NT2/D1 (cell line): ENCODE measurements at regions not wholly inside any gene's neighbourhood (a gene's known extent, or its start where the extent isn't known, plus 50 kb on each side); places are given as distances from the start of the nearest gene placed in this dataset.

Experiments used
- DNase-seq: peaks from one replicate; pipeline ENCODE4 v3.0.0-alpha.2; 2011; ENCODE audit warnings: low read depth, low spot score
- H3K27me3 ChIP-seq: 2 replicates; pipeline ENCODE4 v1.6.0; 2011; ENCODE audit warnings: mild to moderate bottlenecking; ENCODE audit not compliant: insufficient read length, insufficient read depth
- H3K36me3 ChIP-seq: 2 replicates; pipeline ENCODE4 v1.6.1; 2011; ENCODE audit warnings: mild to moderate bottlenecking, low read length, mixed read lengths; ENCODE audit not compliant: insufficient read depth, insufficient read length
- H3K4me1 ChIP-seq: 2 replicates; pipeline ENCODE4 v1.5.1; 2011; ENCODE audit not compliant: insufficient read depth, insufficient read length
- H3K4me3 ChIP-seq: 2 replicates; pipeline ENCODE4 v1.5.1; 2011; ENCODE audit warnings: low read depth; ENCODE audit not compliant: insufficient read length
- H3K9ac ChIP-seq: 2 replicates; pipeline ENCODE4 v1.6.0; 2011; ENCODE audit warnings: low read depth; ENCODE audit not compliant: insufficient read length
- H3K9me3 ChIP-seq: 2 replicates; pipeline ENCODE4 v1.5.1; 2011; ENCODE audit warnings: mild to moderate bottlenecking, low read length; ENCODE audit not compliant: insufficient read depth
- SUZ12 ChIP-seq: IDR thresholded peaks from 2 replicates; pipeline ENCODE4 v1.6.1; 2011; ENCODE audit not compliant: insufficient read length, insufficient read depth; ENCODE audit errors: extremely low read depth
- YY1 ChIP-seq: IDR thresholded peaks from 2 replicates; pipeline ENCODE4 v1.6.1; 2011; ENCODE audit not compliant: insufficient read length, insufficient read depth
- ZNF274 ChIP-seq: IDR thresholded peaks from 2 replicates; pipeline ENCODE4 v1.6.1; 2011; ENCODE audit warnings: mild to moderate bottlenecking, low read depth, low read length

DNA sequence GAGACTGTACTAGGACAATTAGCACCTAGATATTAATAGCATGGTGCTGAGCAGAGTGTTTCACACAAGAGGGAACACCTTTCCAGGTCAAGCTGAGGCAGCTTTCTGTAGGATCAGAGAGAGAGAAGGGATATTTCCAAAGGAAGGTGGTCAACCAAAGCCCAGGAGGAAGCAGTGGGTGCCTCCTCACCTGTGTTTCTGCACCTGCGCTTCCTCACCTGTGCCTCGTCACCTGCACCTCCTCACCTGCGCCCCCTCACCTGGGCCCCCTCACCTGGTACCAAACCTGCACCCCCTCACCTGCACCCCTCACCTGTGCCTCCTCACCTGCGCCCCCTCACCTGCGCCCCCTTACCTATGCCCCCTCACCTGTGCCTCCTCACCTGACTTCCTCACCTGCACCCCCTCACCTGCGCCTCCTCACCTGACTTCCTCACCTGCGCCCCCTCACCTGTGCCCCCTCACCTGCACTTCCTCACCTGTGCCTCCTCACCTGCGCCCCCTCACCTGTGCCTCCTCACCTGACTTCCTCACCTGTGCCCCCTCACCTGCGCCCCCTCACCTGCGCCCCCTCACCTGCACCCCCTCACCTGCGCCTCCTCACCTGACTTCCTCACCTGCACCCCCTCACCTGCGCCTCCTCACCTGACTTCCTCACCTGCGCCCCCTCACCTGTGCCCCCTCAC lies 67.9 kb downstream of the TTLL2 start:
- no peaks in the 10 kb centered on the region for H3K9me3 ChIP-seq
- DNase-seq, result no peak
- H3K36me3 ChIP-seq, result no peaks in the 10 kb centered on the region
- no peak for TF ChIP-seq YY1
- H3K4me3 ChIP-seq, result no peak overlapping the region
- no peaks in the 10 kb centered on the region for H3K27me3 ChIP-seq
- no peaks in the 10 kb centered on the region for H3K4me1 ChIP-seq
- no peak overlapping the region for H3K9ac ChIP-seq

DNA sequence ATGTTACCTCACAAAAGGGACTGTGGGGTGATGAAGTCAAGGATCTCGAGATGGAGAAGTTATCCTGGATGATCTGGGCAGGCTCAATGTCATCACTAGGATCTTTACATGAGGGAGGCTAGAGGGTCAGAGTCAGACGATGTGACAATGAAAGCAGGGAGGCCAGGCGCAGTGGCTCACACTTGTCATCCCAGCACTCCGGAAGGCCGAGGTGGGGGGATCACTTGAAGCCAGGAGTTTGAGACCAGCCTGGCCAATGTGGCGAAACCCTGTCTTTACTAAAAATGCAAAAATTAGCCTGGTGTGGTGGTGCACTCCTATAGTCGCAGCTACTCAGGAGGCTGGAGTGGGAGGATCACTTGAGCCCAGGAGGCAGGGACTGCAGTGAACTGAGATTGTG lies 68.8 kb downstream of the TTLL2 start:
- DNase-seq, result no peak
- no peak overlapping the region for H3K4me3 ChIP-seq
- no peaks in the 10 kb centered on the region for H3K4me1 ChIP-seq
- TF ChIP-seq SUZ12 (no peak), YY1 (no peak), ZNF274 (no peak)
- no peaks in the 10 kb centered on the region for H3K27me3 ChIP-seq
- no peak overlapping the region for H3K9ac ChIP-seq
- no peaks in the 10 kb centered on the region for H3K36me3 ChIP-seq
- H3K9me3 ChIP-seq, result no peaks in the 10 kb centered on the region

DNA sequence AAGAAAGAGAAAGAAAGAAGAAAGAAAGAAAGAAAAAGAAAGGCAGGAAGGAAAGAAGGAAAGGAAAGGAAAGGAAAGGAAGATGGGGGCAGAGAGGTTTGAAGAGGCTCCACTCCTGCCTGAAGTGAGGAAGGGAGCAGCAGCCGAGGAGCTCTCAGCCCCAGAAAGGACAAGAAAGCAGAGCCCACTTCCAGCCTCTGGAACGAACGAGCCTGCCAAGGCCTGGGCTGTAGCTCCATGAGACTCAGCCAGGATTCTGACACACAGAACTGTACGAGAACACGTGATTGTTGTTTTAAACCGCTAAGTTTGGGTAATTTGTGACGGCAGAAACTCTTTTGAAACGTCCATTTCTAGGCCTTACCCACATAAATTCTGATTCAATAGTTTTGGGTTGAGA lies 69.5 kb downstream of the TTLL2 start:
- H3K4me3 ChIP-seq, result no peak overlapping the region
- H3K4me1 ChIP-seq, result no peaks in the 10 kb centered on the region
- H3K9ac ChIP-seq, result no peak overlapping the region
- DNase-seq, result no peak
- no peaks in the 10 kb centered on the region for H3K36me3 ChIP-seq
- no peak for TF ChIP-seq SUZ12
- TF ChIP-seq ZNF274, result no peak
- no peak for TF ChIP-seq YY1
- no peaks in the 10 kb centered on the region for H3K27me3 ChIP-seq
- no peaks in the 10 kb centered on the region for H3K9me3 ChIP-seq

GRCh38 chr6:167394820-167395219 lies 69.9 kb downstream of the TTLL2 start:
- Histone ChIP-seq H3K27me3 (no peaks in the 10 kb centered on the region), H3K4me1 (no peaks in the 10 kb centered on the region), H3K4me3 (no peak overlapping the region), H3K9ac (no peak overlapping the region), H3K9me3 (no peaks in the 10 kb centered on the region), H3K36me3 (no peaks in the 10 kb centered on the region)
- TF ChIP-seq YY1, result no peak
- no peak for TF ChIP-seq SUZ12
- no peak for TF ChIP-seq ZNF274
- DNase-seq, result no peak

- Histone ChIP-seq H3K9me3 (no peaks in the 10 kb centered on the region), H3K9ac (no peak overlapping the region), H3K4me3 (no peak overlapping the region), H3K36me3 (no peaks in the 10 kb centered on the region), H3K27me3 (no peaks in the 10 kb centered on the region), H3K4me1 (no peaks in the 10 kb centered on the region)
- no peak for TF ChIP-seq YY1
- TF ChIP-seq ZNF274, result no peak
- TF ChIP-seq SUZ12, result no peak
- DNase-seq, result no peak
These were observed 71.3 kb downstream of the TTLL2 start for GRCh38 chr6:167396068-167396658.

- no peak for TF ChIP-seq SUZ12
- TF ChIP-seq YY1, result no peak
- TF ChIP-seq ZNF274, result no peak
- DNase-seq, result no peak
- Histone ChIP-seq H3K9me3 (no peaks in the 10 kb centered on the region), H3K4me1 (peaks cover 4% of the 10 kb centered on the region), H3K27me3 (no peaks in the 10 kb centered on the region), H3K9ac (no peak overlapping the region), H3K36me3 (no peaks in the 10 kb centered on the region), H3K4me3 (no peak overlapping the region)
These were observed 72.0 kb downstream of the TTLL2 start for GRCh38 chr6:167396659-167397490.

DNA sequence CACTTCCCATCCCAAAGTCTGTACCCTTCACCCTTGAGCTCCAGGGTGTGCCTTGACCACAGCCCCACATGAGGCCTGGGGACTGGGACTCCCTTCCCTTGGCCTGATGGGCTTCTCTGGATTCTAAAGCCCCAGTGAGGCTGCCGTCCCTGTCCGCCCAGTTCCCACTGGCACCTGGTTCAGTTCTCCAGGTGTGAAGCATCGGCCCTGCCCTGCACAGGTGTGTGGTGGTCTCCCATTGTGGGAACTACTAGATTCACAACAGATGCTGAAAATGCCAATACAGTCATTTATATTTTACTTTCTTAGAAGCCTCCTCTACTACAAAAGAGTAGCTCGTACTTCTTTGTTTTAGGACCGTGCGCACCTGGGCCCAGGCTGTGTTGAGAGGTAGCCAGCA lies 72.8 kb downstream of the TTLL2 start:
- TF ChIP-seq ZNF274 (no peak), YY1 (no peak), SUZ12 (no peak)
- no peaks in the 10 kb centered on the region for H3K27me3 ChIP-seq
- no peaks in the 10 kb centered on the region for H3K9me3 ChIP-seq
- no peak overlapping the region for H3K4me3 ChIP-seq
- no peak overlapping the region for H3K9ac ChIP-seq
- H3K4me1 ChIP-seq, result peaks cover 4% of the 10 kb centered on the region
- DNase-seq, result no peak
- H3K36me3 ChIP-seq, result no peaks in the 10 kb centered on the region
